GM19452 (cell line): ENCODE measurements at regions not wholly inside any gene's neighbourhood (a gene's known extent, or its start where the extent isn't known, plus 50 kb on each side); places are given as distances from the start of the nearest gene placed in this dataset.
"Not testable (repeated sequence)": the region's sequence is repeated elsewhere in the genome, so short reads cannot be mapped to it uniquely, and the experiment has no call there.

Experiments used
- ATAC-seq: cut with Tn5 transposase; IDR thresholded peaks from one replicate; pipeline ENCODE4 v1.9.1; 2021; ENCODE audit not compliant: unreplicated experiment

GRCh38 chr18:6521803-6522418, 107.2 kb upstream of the L3MBTL4 start:
- ATAC-seq, result peak; percentile 63

GRCh38 chr18:6525604-6526003, 110.9 kb upstream of the L3MBTL4 start:
- no peak for ATAC-seq

GRCh38 chr18:6537475-6537874, 122.8 kb upstream of the L3MBTL4 start:
- ATAC-seq, result peak; percentile 74

- not testable (repeated sequence) for ATAC-seq
Measured at GRCh38 chr18:6541131-6541679, 126.5 kb upstream of the L3MBTL4 start.

- no peak for ATAC-seq
Measured at GRCh38 chr18:6542296-6542695, 127.6 kb upstream of the L3MBTL4 start.

- no peak for ATAC-seq
Measured at GRCh38 chr18:6543330-6543908, 128.7 kb upstream of the L3MBTL4 start.

DNA sequence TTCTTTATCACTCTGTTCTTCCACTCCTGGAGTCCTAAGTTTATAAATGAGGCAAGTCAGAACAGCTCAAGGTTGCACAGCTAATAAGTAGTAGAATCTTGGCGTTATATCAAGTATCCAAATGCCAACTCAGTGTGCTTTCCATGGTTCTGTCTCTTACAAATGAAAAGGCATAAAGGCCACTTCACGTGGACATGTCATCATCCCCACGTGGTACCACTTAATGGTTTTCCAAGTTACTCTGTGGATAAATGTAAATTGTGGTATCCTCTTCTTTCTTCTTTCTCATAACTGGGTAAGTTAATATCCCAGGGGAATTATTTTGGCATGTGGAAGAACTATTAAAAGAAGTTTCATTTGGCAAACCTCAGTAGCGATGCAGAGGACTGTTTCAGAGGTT, 131.5 kb upstream of the L3MBTL4 start:
- ATAC-seq, result no peak

DNA sequence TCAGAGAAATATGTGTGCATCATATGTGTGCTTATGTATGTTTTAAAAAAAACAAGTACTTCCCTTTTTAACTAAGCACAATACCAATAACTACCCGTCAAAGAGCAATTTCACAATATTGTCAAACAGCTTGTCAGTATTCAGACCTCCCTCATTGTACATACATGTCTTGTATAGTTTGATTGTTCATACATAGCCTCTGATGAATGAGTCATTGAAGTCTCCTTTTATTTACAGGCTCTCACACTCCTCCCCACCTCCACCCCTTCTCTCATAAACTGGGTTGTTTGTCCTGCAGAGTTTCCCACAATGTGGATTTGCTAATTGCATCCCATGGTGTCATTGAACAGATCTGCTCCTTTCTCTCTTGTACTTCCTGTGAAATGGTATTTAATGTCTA, 132.8 kb upstream of the L3MBTL4 start:
- no peak for ATAC-seq

GRCh38 chr18:6553234-6553900, 138.7 kb upstream of the L3MBTL4 start:
- ATAC-seq, result no peak

DNA sequence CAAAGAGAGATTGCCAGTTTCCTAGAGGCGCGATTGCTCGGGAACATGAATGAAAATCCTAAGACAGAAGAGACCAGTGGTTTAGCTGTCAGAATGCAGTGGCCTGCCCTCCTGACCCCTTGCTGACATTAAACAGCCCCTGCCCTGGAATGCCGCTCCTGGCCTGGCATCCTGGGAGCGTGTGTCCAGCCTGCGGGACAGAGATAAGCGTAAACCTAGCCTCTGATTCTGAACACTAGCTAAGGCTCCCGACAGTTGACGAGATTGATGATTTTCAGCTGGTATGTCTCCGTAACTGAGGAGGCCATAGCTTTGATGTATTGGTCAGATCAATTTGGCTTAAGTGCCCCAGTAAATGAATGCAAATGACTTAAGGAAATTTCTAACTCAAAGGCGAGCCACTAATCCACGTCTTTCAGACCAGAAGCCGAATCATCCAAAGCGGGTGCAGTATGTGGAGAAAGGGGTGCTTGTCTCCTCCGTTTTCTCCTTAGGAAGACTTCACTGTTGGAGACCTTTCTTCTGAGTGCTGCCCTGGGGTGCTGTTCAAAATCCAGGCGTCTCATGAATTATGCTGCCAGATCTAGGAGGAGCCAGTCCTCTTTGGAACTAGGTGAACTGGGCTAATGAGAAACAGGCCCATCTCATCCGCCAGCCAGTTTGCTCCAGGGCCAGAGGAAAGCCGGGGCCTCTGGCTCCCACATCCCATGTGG, 142.5 kb upstream of the L3MBTL4 start:
- no peak for ATAC-seq

GRCh38 chr18:6557770-6558248, 143.1 kb upstream of the L3MBTL4 start:
- no peak for ATAC-seq

GRCh38 chr18:6558446-6559156, 143.9 kb upstream of the L3MBTL4 start:
- no peak for ATAC-seq

DNA sequence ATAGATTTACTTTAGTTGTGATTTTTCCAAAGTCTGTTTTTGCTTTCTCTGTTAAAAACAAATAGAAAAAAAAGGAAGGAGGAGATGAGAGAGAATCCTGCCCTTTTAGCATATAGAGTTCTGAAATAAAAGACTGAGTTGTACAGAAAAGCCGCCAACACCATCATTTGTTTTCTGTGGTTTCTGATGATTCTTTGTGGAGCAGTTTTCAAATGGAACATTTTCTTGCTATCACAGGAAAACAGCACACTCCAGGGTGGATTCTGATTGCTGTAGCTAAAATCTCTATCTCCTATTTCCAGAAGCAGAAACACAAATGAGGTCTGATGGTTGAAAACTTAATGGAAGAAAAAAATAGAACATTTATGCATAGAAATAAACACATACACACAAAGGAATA, 144.6 kb upstream of the L3MBTL4 start:
- ATAC-seq, result no peak

- ATAC-seq, result no peak
Measured at GRCh38 chr18:6561016-6561415, 146.3 kb upstream of the L3MBTL4 start.

- ATAC-seq, result no peak
Measured at GRCh38 chr18:6561420-6561861, 146.7 kb upstream of the L3MBTL4 start.

GRCh38 chr18:6561862-6562291, 147.2 kb upstream of the L3MBTL4 start:
- ATAC-seq, result no peak

DNA sequence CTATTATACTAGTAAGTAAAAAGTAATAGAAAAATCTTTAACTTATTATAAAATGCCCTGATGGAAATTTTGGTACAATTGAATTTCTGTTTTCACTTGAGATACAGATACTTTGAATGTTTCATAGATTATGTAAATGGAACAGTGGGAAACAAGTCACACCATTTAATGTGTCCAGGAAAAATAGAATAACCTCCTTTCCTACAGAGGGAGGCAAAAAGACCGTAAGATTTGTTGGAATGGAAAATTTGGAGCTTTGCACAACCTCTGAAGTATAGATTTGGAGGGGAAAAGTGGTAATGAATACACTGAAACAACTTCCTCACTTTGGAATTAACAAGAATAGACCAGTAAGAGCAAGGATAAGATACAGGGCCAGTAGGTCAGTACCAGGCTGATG, 149.2 kb upstream of the L3MBTL4 start:
- no peak for ATAC-seq

DNA sequence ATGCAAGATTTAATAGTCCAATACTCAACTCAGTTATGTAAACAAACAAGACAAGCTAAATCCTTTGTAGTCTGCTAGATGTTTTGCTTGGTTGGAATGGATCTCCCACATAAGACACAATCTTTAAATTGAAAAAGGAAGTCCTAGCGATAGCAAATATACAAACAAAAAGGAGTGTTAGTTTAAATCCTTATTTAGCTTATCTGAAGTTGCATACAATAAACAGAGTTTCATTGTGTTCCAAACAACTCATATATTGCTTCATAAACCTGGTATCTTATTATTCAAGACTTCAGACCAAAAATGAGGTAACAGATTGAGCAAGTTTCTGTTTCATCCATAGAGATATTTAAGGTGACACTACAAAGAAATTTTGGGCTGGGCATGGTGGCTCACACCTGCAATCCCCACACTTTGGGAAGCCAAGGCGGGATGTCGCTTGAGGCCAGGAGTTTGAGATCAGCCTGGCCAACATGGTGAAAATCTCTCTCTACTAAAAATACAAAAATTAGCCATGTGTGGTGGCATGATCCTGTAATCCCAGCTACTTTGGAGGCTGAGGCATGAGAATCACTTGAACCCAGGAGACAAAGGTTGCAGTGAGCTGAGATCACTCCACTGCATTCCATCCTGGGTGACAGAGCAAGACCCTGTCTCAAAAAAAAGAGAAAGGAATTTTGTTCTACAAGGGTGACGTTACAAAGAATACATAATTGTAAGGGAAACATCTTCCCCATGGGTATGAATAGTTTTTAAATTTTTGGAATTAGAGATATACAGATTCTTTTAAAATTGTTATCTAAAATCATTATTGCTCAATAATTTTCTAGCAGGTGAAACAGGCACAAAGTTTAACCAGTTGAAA, 150.5 kb upstream of the L3MBTL4 start:
- ATAC-seq, result no peak

- ATAC-seq, result no peak
Measured at GRCh38 chr18:6565815-6566081, 151.0 kb upstream of the L3MBTL4 start.

DNA sequence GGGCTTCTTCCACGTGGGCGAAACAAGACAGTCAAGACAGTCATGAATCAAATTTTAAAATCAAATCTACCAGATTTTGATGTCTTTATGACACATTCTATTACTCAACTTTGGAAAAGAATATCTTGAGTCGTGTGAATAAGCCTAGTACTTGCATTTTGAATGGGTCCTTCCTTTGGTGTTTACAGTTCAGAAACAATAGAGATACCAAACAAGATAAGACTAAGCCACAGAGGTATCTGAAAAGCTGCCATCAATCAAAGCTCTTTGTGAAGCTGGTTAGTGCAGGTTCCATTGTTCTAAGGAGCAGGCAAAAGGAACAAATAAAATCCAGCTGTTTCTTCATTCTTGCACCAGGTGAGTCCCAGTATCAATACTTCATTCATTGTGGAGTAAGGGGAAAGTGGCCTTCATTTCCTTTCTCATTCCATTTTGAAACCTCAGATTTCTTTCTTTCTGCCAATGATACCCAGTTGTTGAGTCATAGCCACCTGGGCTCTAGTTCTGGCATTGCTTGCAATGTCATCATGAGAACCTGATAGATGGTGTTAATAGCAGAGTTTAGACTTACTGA, 151.7 kb upstream of the L3MBTL4 start:
- ATAC-seq, result no peak
